ENCODE measurements at regions not wholly inside any gene's neighbourhood (a gene's known extent, or its start where the extent isn't known, plus 50 kb on each side); places are given as distances from the start of the nearest gene placed in this dataset.

GRCh38 chr1:219798283-219799030, 129.9 kb downstream of the SLC30A10 start:
- no peak overlapping the region for H3K27ac Mint-ChIP-seq
- no peak for TF ChIP-seq CTCF (IDR thresholded peaks at IDR 0.05)

GRCh38 chr1:219797683-219798082, 130.7 kb downstream of the SLC30A10 start:
- Mint-ChIP-seq H3K4me1 (peaks cover 44% of the 10 kb centered on the region), H3K27me3 (ENCODE audit: low read depth, poor library complexity) (peaks cover 7% of the 10 kb centered on the region), H3K9me3 (no peaks in the 10 kb centered on the region), H3K27ac (no peak overlapping the region), H3K36me3 (ENCODE audit: low read depth) (no peaks in the 10 kb centered on the region), H3K4me3 (no peak overlapping the region)
- TF ChIP-seq CTCF (IDR thresholded peaks at IDR 0.05), result no peak
- no peak for DNase-seq

More at GRCh38 chr1:219798283-219799030, 129.9 kb downstream of the SLC30A10 start:
- Mint-ChIP-seq H3K36me3 (ENCODE audit: low read depth) (no peaks in the 10 kb centered on the region), H3K9me3 (no peaks in the 10 kb centered on the region), H3K4me1 (peaks cover 38% of the 10 kb centered on the region), H3K4me3 (no peak overlapping the region), H3K27me3 (ENCODE audit: low read depth, poor library complexity) (peaks cover 5% of the 10 kb centered on the region)
- no peak for DNase-seq

- no peak overlapping the region for H3K4me3 Mint-ChIP-seq
- no peak overlapping the region for H3K27ac Mint-ChIP-seq
- DNase-seq, result no peak
- peaks cover 7% of the 10 kb centered on the region for H3K27me3 Mint-ChIP-seq (ENCODE audit: low read depth, poor library complexity)
- H3K36me3 Mint-ChIP-seq (ENCODE audit: low read depth), result no peaks in the 10 kb centered on the region
- TF ChIP-seq CTCF (IDR thresholded peaks at IDR 0.05), result no peak
- H3K4me1 Mint-ChIP-seq, result peaks cover 48% of the 10 kb centered on the region
- H3K9me3 Mint-ChIP-seq, result no peaks in the 10 kb centered on the region
Observed at GRCh38 chr1:219797009-219797408, 131.3 kb downstream of the SLC30A10 start.

- no peak overlapping the region for H3K4me3 Mint-ChIP-seq
- TF ChIP-seq CTCF (IDR thresholded peaks at IDR 0.05), result no peak
Observed at GRCh38 chr1:219795363-219795917, 132.9 kb downstream of the SLC30A10 start.

GRCh38 chr1:219794085-219794743, 134.1 kb downstream of the SLC30A10 start:
- H3K4me1 Mint-ChIP-seq, result peaks cover 44% of the 10 kb centered on the region
- no peak overlapping the region for H3K27ac Mint-ChIP-seq
- no peaks in the 10 kb centered on the region for H3K36me3 Mint-ChIP-seq (ENCODE audit: low read depth)
- no peak for TF ChIP-seq CTCF (IDR thresholded peaks at IDR 0.05)
- DNase-seq, result no peak
- peaks cover 7% of the 10 kb centered on the region for H3K27me3 Mint-ChIP-seq (ENCODE audit: low read depth, poor library complexity)
- H3K4me3 Mint-ChIP-seq, result no peak overlapping the region
- H3K9me3 Mint-ChIP-seq, result peaks cover 4% of the 10 kb centered on the region

More at GRCh38 chr1:219795363-219795917, 132.9 kb downstream of the SLC30A10 start:
- Mint-ChIP-seq H3K4me1 (peaks cover 50% of the 10 kb centered on the region), H3K27ac (peak overlapping the region; percentile 90), H3K9me3 (no peaks in the 10 kb centered on the region), H3K27me3 (ENCODE audit: low read depth, poor library complexity) (peaks cover 7% of the 10 kb centered on the region), H3K36me3 (ENCODE audit: low read depth) (no peaks in the 10 kb centered on the region)
- no peak for DNase-seq

All from nephron progenitor cell (in vitro differentiated cells).